Neural progenitor cell (in vitro differentiated cells): ENCODE measurements at regions not wholly inside any gene's neighbourhood (a gene's known extent, or its start where the extent isn't known, plus 50 kb on each side); places are given as distances from the start of the nearest gene placed in this dataset.
"Not testable (repeated sequence)": the region's sequence is repeated elsewhere in the genome, so short reads cannot be mapped to it uniquely, and the experiment has no call there.

ENCODE experiments used
- DNase-seq: peaks from one replicate; pipeline ENCODE4 v3.0.0-alpha.2; 2016; ENCODE audit warnings: low spot score
- H2AFZ ChIP-seq: fragments of 200-600 bp; sonication (generic); replicated peaks from 2 replicates; pipeline ENCODE4 v1.6.1; 2016; ENCODE audit warnings: antibody characterized with exemption
- H3F3A ChIP-seq: fragments of 200-600 bp; sonication (generic); 2 replicates; pipeline ENCODE4 v1.6.1; 2016; ENCODE audit warnings: antibody characterized with exemption, low read depth
- H3K27ac ChIP-seq: fragments of 200-600 bp; sonication (generic); 2 replicates; pipeline ENCODE4 v1.5.1; 2016; ENCODE audit warnings: mild to moderate bottlenecking
- H3K27me3 ChIP-seq: fragments of 200-600 bp; sonication (generic); 2 replicates; pipeline ENCODE4 v1.6.1; 2016; ENCODE audit warnings: mild to moderate bottlenecking, moderate library complexity
- H3K36me3 ChIP-seq: fragments of 200-600 bp; sonication (generic); 2 replicates; pipeline ENCODE4 v1.5.1; 2016
- H3K4me1 ChIP-seq: fragments of 200-600 bp; sonication (generic); 2 replicates; pipeline ENCODE4 v1.6.1; 2016; ENCODE audit warnings: mixed run types
- H3K4me2 ChIP-seq: fragments of 200-600 bp; sonication (generic); 2 replicates; pipeline ENCODE4 v1.6.1; 2016
- H3K4me3 ChIP-seq: fragments of 200-600 bp; sonication (generic); 2 replicates; pipeline ENCODE4 v1.5.1; 2016
- H3K79me2 ChIP-seq: fragments of 200-600 bp; sonication (generic); 2 replicates; pipeline ENCODE4 v1.6.1; 2016; ENCODE audit warnings: low read depth
- H3K9ac ChIP-seq: fragments of 200-600 bp; sonication (generic); 2 replicates; pipeline ENCODE4 v1.6.1; 2016
- H3K9me3 ChIP-seq: fragments of 200-600 bp; sonication (generic); 2 replicates; pipeline ENCODE4 v1.5.1; 2016; ENCODE audit warnings: low read depth
- H4K20me1 ChIP-seq: fragments of 200-600 bp; sonication (generic); 2 replicates; pipeline ENCODE4 v1.6.1; 2016; ENCODE audit warnings: low read depth
- H3K27ac Mint-ChIP-seq: 3 replicates; pipeline ENCODE4 v1.8.0; 2021; ENCODE audit warnings: mixed read lengths
- H3K27me3 Mint-ChIP-seq: 2 replicates; pipeline ENCODE4 v1.8.0; 2022; ENCODE audit warnings: low read depth, mild to moderate bottlenecking, inconsistent platforms, moderate library complexity, mixed read lengths; ENCODE audit not compliant: insufficient read depth
- H3K36me3 Mint-ChIP-seq: 3 replicates; pipeline ENCODE4 v1.8.0; 2021; ENCODE audit warnings: mixed read lengths
- H3K4me1 Mint-ChIP-seq: 3 replicates; pipeline ENCODE4 v1.8.0; 2021; ENCODE audit warnings: mixed read lengths
- H3K4me3 Mint-ChIP-seq: 3 replicates; pipeline ENCODE4 v1.8.0; 2021; ENCODE audit warnings: mild to moderate bottlenecking, moderate library complexity, mixed read lengths
- H3K9me3 Mint-ChIP-seq: 3 replicates; pipeline ENCODE4 v1.8.0; 2020; ENCODE audit warnings: mixed read lengths
- EZH2 ChIP-seq: fragments of 200-600 bp; sonication (generic); IDR thresholded peaks from 2 replicates; pipeline ENCODE4 v1.6.1; 2017; ENCODE audit warnings: antibody characterized with exemption, mild to moderate bottlenecking, moderate library complexity
- EZH2phosphoT487 ChIP-seq: fragments of 200-600 bp; sonication (generic); IDR thresholded peaks from 2 replicates; pipeline ENCODE4 v1.6.1; 2017; ENCODE audit warnings: antibody characterized with exemption
- TF ChIP-seq, protein P1 (sequence below): fragments of 200-600 bp; sonication (generic); IDR thresholded peaks from 2 replicates; pipeline ENCODE4 v1.5.1; 2017; ENCODE audit warnings: antibody characterized with exemption, mild to moderate bottlenecking

GRCh38 chr4:52157071-52157470 lies 106.0 kb downstream of the SPATA18 start:
- not testable (repeated sequence) for H3K4me1 Mint-ChIP-seq, H3K4me2 ChIP-seq, H3K4me3 Mint-ChIP-seq, H3K36me3 ChIP-seq, H3K27me3 ChIP-seq, H3K36me3 Mint-ChIP-seq, H3K4me3 ChIP-seq, DNase-seq, H3K4me1 ChIP-seq, H4K20me1 ChIP-seq, H3K27me3 Mint-ChIP-seq, H3K9ac ChIP-seq, H2AFZ ChIP-seq, H3F3A ChIP-seq, H3K9me3 ChIP-seq, H3K79me2 ChIP-seq, H3K27ac Mint-ChIP-seq, H3K27ac ChIP-seq
- peaks cover 25% of the 10 kb centered on the region for H3K9me3 Mint-ChIP-seq

GRCh38 chr4:52157641-52158316 lies 106.7 kb downstream of the SPATA18 start:
- TF ChIP-seq EZH2phosphoT487 (no peak), EZH2 (no peak)
- TF ChIP-seq, protein P1, sequence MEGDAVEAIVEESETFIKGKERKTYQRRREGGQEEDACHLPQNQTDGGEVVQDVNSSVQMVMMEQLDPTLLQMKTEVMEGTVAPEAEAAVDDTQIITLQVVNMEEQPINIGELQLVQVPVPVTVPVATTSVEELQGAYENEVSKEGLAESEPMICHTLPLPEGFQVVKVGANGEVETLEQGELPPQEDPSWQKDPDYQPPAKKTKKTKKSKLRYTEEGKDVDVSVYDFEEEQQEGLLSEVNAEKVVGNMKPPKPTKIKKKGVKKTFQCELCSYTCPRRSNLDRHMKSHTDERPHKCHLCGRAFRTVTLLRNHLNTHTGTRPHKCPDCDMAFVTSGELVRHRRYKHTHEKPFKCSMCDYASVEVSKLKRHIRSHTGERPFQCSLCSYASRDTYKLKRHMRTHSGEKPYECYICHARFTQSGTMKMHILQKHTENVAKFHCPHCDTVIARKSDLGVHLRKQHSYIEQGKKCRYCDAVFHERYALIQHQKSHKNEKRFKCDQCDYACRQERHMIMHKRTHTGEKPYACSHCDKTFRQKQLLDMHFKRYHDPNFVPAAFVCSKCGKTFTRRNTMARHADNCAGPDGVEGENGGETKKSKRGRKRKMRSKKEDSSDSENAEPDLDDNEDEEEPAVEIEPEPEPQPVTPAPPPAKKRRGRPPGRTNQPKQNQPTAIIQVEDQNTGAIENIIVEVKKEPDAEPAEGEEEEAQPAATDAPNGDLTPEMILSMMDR, result no peak
- Mint-ChIP-seq H3K4me3 (no peak overlapping the region), H3K9me3 (peaks cover 20% of the 10 kb centered on the region), H3K27me3 (no peaks in the 10 kb centered on the region), H3K36me3 (no peaks in the 10 kb centered on the region), H3K27ac (no peak overlapping the region), H3K4me1 (no peaks in the 10 kb centered on the region)
- H3K27ac ChIP-seq, result no peak overlapping the region
- no peaks in the 10 kb centered on the region for H3K27me3 ChIP-seq
- DNase-seq, result no peak
- no peak overlapping the region for H3K4me3 ChIP-seq
- no peak overlapping the region for H3K4me2 ChIP-seq
- no peaks in the 10 kb centered on the region for H3F3A ChIP-seq
- H3K79me2 ChIP-seq, result no peaks in the 10 kb centered on the region
- no peaks in the 10 kb centered on the region for H4K20me1 ChIP-seq
- H3K9ac ChIP-seq, result no peak overlapping the region
- H3K9me3 ChIP-seq, result no peaks in the 10 kb centered on the region
- no peaks in the 10 kb centered on the region for H3K4me1 ChIP-seq
- no peaks in the 10 kb centered on the region for H3K36me3 ChIP-seq
- H2AFZ ChIP-seq, result peak overlapping the region; percentile 87

DNA sequence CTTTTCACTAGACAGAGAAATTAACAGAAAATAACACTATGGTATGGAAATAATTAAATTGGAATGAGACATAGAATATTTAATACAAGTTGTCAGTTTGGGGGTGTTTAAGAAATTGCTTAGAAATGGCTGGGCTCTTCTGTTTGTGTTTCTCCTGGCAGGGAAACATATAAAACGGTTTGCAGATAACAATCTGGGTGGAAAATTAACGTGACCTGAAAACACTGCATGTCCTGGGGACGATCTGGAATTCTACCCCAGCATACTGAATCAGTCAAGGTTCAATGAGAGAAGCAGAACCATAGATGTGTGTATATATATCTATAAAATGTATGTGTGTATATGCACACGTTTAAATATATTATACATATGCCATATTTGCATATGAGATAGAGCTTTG lies 109.8 kb downstream of the SPATA18 start:
- Histone ChIP-seq H3K27ac (no peak overlapping the region), H3K36me3 (no peaks in the 10 kb centered on the region), H3K4me2 (no peak overlapping the region), H3K9me3 (no peaks in the 10 kb centered on the region), H3K4me3 (no peak overlapping the region), H2AFZ (no peak overlapping the region), H3K27me3 (no peaks in the 10 kb centered on the region), H3K79me2 (no peaks in the 10 kb centered on the region), H3F3A (no peaks in the 10 kb centered on the region), H4K20me1 (no peaks in the 10 kb centered on the region), H3K4me1 (no peaks in the 10 kb centered on the region), H3K9ac (no peak overlapping the region)
- Mint-ChIP-seq H3K4me1 (no peaks in the 10 kb centered on the region), H3K9me3 (peaks cover 6% of the 10 kb centered on the region), H3K27me3 (no peaks in the 10 kb centered on the region), H3K4me3 (no peak overlapping the region), H3K36me3 (no peaks in the 10 kb centered on the region), H3K27ac (no peak overlapping the region)
- TF ChIP-seq, protein P1, result no peak
- TF ChIP-seq EZH2phosphoT487 (no peak), EZH2 (no peak)
- no peak for DNase-seq

DNA sequence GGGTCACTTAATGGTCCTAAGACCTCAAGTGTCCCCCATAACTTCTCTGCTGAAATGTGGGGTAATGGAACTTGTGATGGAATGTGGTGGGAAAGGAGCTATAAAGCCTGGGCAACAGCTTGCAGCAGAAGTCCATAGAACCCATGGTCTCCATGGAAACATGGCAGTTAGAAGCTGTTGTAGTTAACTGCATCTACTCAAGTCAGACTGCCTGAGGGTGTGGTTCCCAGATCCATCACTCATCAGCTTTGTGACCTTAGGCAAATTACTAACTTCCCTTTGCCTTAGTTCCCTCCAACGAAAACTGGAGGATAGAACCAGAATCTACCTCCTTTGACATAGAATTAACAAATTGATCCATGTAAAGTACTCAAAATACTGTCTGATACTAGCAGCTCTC lies 113.0 kb downstream of the SPATA18 start:
- H3K27me3 Mint-ChIP-seq, result peaks cover 2% of the 10 kb centered on the region
- no peaks in the 10 kb centered on the region for H3K4me1 ChIP-seq
- H3F3A ChIP-seq, result no peaks in the 10 kb centered on the region
- no peaks in the 10 kb centered on the region for H3K36me3 Mint-ChIP-seq
- TF ChIP-seq, protein P1, result no peak
- TF ChIP-seq EZH2phosphoT487, result no peak
- H3K27ac Mint-ChIP-seq, result no peak overlapping the region
- H2AFZ ChIP-seq, result no peak overlapping the region
- H3K9me3 ChIP-seq, result no peaks in the 10 kb centered on the region
- no peak overlapping the region for H3K9ac ChIP-seq
- no peak overlapping the region for H3K4me2 ChIP-seq
- no peaks in the 10 kb centered on the region for H3K27me3 ChIP-seq
- no peaks in the 10 kb centered on the region for H3K36me3 ChIP-seq
- no peaks in the 10 kb centered on the region for H3K9me3 Mint-ChIP-seq
- no peaks in the 10 kb centered on the region for H3K79me2 ChIP-seq
- DNase-seq, result no peak
- no peak overlapping the region for H3K4me3 Mint-ChIP-seq
- no peaks in the 10 kb centered on the region for H3K4me1 Mint-ChIP-seq
- no peak overlapping the region for H3K27ac ChIP-seq
- no peak overlapping the region for H3K4me3 ChIP-seq
- no peaks in the 10 kb centered on the region for H4K20me1 ChIP-seq
